Left hindlimb (tissue), 1 donor: ENCODE measurements at regions not wholly inside any gene's neighbourhood (a gene's known extent, or its start where the extent isn't known, plus 50 kb on each side); places are given as distances from the start of the nearest gene placed in this dataset.

ENCODE experiments used
- DNase-seq: peaks from one replicate; pipeline ENCODE4 v3.0.0-alpha.2; 2018

DNA sequence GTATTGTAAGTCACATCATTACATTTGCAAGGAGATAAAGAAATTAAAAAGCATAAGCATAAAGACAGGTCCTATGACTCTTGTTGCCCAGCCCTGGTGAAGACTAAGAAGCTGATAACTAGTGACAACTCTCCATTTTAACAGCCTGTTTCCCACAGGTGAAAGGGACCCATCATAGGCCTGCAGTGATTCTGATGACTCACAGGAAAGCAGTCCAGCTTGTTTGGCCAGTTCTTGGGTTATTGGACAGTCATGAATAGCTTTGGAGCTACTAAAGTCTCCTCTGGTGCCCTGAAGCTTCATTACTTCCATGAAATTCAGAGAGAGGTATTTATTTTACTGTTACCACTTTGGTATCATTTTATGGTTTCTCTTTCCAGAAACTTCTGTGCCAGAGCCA lies 55.5 kb upstream of the DYRK2 start:
- DNase-seq, result no peak

DNA sequence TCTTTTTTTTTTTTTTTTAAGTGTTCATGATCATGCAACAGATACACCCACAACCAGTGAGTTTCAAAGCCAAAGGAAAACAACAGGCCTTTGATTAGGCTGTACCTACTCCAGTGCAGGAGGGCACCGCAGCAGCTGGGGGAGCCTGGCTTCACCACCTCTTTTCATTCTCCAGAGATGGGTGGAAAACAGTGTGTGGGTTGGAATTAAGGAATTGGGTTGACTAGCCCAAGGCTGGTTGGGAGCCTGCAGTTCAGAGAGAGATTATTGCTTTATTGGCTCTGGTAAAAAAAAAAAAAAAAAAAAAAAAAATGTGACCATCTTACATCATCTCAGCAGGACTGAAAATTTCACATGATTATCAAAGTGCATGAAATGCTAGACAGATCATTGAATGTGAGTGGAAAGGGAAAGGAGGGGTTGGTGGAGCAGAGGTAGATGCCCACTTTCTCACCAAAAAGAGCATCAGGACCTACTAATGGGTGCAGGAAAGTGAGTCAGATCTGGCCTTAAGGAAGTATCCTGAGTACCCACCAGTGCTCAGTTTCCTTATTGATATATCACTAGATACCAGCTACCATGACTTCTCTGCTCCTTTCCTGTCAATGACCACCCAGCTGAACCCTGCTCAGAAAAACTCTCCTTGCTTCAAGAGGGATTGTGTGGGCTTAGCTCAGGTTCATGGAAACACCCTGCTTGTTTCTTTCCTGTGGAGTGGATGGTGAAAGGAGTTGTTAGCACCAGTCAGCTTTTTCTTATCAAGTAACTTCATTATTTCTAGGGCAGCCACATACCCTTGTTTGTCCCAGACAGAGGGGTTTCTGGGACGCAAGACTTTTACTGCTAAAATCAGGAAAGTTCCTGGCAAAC lies 54.8 kb upstream of the DYRK2 start:
- no peak for DNase-seq

DNA sequence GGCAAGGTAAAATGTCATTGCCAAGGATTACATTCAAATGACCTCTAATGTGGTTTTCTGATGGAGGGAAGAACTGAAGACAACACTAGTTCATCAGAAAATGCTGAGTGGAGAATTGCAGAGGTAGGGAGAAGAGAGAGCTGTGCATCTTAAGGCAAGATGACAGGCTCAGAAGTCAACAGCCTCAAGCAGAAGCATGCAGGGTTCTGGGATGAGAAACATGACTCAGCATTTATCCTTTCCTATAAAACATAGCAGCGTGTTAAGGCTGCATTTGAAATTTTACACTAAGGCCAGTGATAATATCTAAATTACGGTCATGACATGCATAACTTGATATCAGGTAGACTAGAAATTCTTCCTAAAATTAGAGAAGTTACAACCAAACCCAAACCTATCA lies 53.7 kb upstream of the DYRK2 start:
- no peak for DNase-seq

DNA sequence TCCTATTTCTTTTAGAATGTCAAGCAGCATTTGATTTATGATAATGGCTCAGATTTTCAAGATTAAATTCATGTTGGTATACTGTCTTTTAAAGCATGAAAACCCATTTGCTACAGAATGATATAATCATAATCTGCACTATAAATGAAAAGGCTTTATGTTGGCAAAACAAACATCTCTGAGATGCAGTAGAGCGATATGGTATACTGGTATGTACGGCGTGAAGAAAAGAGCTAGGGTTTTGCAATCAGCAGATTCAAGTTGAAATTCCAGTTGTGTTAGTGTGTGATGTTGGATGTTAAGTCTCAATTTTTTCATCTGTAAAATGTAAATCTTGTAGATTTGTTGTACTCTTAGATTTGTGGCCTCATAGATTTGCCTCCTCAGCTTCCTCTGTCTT lies 53.2 kb upstream of the DYRK2 start:
- no peak for DNase-seq

DNA sequence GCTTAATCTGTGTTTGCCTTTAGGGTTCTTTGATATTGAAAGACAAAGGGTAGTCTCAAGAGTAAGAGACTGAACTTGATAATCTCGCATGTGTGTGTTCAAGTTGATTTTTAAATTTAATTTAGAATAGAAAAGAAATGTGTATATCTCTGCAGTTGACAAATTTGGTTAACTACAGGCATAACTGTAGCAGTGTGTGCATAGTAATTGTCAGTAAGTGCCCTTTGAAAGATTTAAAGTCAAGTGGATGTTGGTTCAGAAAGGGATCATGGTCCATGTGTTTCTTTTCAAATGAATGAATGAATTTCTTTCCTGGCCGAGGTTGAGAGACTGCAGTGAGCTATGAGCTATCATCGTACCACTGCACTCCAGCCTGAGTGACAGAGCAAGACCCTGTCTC lies 49.9 kb upstream of the DYRK2 start:
- DNase-seq, result no peak
